Testis (tissue), 2 donors: ENCODE measurements at regions not wholly inside any gene's neighbourhood (a gene's known extent, or its start where the extent isn't known, plus 50 kb on each side); places are given as distances from the start of the nearest gene placed in this dataset.

Experiments used
- DNase-seq: peaks from one replicate; pipeline ENCODE4 v3.0.0-alpha.2; 2019
- H3K27ac ChIP-seq, 2 donors: fragments of 200-600 bp; sonication (generic); one replicate each; pipeline ENCODE4 v1.5.1; 2019
- H3K27me3 ChIP-seq: fragments of 200-600 bp; sonication (generic); one replicate; pipeline ENCODE4 v1.5.1; 2019
- H3K36me3 ChIP-seq: fragments of 200-600 bp; sonication (generic); one replicate; pipeline ENCODE4 v1.5.1; 2017; ENCODE audit warnings: low read depth; ENCODE audit errors: missing control alignments
- H3K4me1 ChIP-seq: fragments of 200-600 bp; sonication (generic); one replicate; pipeline ENCODE4 v1.5.1; 2019
- H3K4me3 ChIP-seq, 2 donors: fragments of 200-600 bp; sonication (generic); one replicate each; pipeline ENCODE4 v1.5.1; 2017 to 2019
- H3K9me3 ChIP-seq: fragments of 200-600 bp; sonication (generic); one replicate; pipeline ENCODE4 v1.5.1; 2017
- CTCF ChIP-seq, 3 experiments: fragments of 450-650 bp in 2 of 3; fragments of 200-600 bp in 1 of 3; sonication (generic) in 1 of 3; IDR thresholded peaks; one replicate each; pipeline ENCODE4 v1.5.1; 2016 to 2019; ENCODE audit warnings: antibody characterized with exemption in 3 of 3, mild to moderate bottlenecking in 2 of 3, moderate library complexity in 1 of 3
- POLR2A ChIP-seq: fragments of 450-650 bp; IDR thresholded peaks from one replicate; pipeline ENCODE4 v1.6.1; 2017; ENCODE audit warnings: antibody characterized with exemption, mild to moderate bottlenecking, moderate library complexity
- WGBS, 2 donors: methylation state at CpG; one replicate each; pipeline ENCODE4 v1.1.5; 2018; 5-methylcytosine and 5-hydroxymethylcytosine counted together
- intact Hi-C: fragments of 100-400 bp; cut with DNase I; formaldehyde crosslinking; loops from one replicate; pipeline ENCODE4 v1.15.1; 2023; ENCODE audit warnings: low total_unique reads

GRCh38 chr10:121411004-121411403, 187.2 kb downstream of the FGFR2 start:
- no peaks in the 10 kb centered on the region for H3K36me3 ChIP-seq
- no peaks in the 10 kb centered on the region for H3K4me1 ChIP-seq
- H3K9me3 ChIP-seq: no peaks in the 10 kb centered on the region
- TF ChIP-seq CTCF (IDR thresholded peaks at IDR 0.05) (no peak), POLR2A (no peak)
- whole genome bisulfite sequencing, 2 donors: 85 to 97% methylated on average over 2 of the region's 2 CpGs
- H3K27ac ChIP-seq: no peak overlapping the region
- intact Hi-C loops: no loop called here
- no peak for DNase-seq
- H3K27me3 ChIP-seq: no peaks in the 10 kb centered on the region
- no peak overlapping the region for H3K4me3 ChIP-seq

- DNase-seq: no peak
- no peaks in the 10 kb centered on the region for H3K4me1 ChIP-seq
- no peaks in the 10 kb centered on the region for H3K9me3 ChIP-seq
- 76% methylated on average over 5 of the region's 5 CpGs for WGBS, 2 donors
- TF ChIP-seq POLR2A (no peak), CTCF (IDR thresholded peaks at IDR 0.05) (no peak)
- intact Hi-C loops: no loop called here
- no peak overlapping the region for H3K4me3 ChIP-seq
- H3K36me3 ChIP-seq: no peaks in the 10 kb centered on the region
- H3K27me3 ChIP-seq: no peaks in the 10 kb centered on the region
- no peak overlapping the region for H3K27ac ChIP-seq
Observed at GRCh38 chr10:121413951-121414350, 184.3 kb downstream of the FGFR2 start.

- Histone ChIP-seq H3K36me3 (no peaks in the 10 kb centered on the region), H3K4me3 (no peak overlapping the region), H3K27me3 (no peaks in the 10 kb centered on the region), H3K9me3 (no peaks in the 10 kb centered on the region), H3K27ac (no peak overlapping the region), H3K4me1 (no peaks in the 10 kb centered on the region)
- intact Hi-C loops: no loop called here
- WGBS, 2 donors: 100% methylated on average over 1 of the region's 1 CpG
- TF ChIP-seq POLR2A: no peak
- no peak for DNase-seq
Observed at GRCh38 chr10:121414366-121415062, 183.7 kb downstream of the FGFR2 start.

- Histone ChIP-seq H3K9me3 (no peaks in the 10 kb centered on the region), H3K27me3 (no peaks in the 10 kb centered on the region), H3K4me1 (no peaks in the 10 kb centered on the region), H3K36me3 (no peaks in the 10 kb centered on the region), H3K4me3 (no peak overlapping the region), H3K27ac (no peak overlapping the region)
- TF ChIP-seq CTCF (IDR thresholded peaks at IDR 0.05): no peak
- TF ChIP-seq POLR2A: no peak
- 52 to 60% methylated on average over 1 of the region's 1 CpG for WGBS, 2 donors
- intact Hi-C loops: no loop called here
- DNase-seq: no peak
Observed at GRCh38 chr10:121415063-121415399, 183.2 kb downstream of the FGFR2 start.

- Histone ChIP-seq H3K4me1 (no peaks in the 10 kb centered on the region), H3K27ac (no peak overlapping the region), H3K4me3 (no peak overlapping the region), H3K9me3 (no peaks in the 10 kb centered on the region), H3K27me3 (no peaks in the 10 kb centered on the region), H3K36me3 (no peaks in the 10 kb centered on the region)
- intact Hi-C loops: no loop called here
- WGBS, 2 donors: 94 to 96% methylated on average over 1 of the region's 1 CpG
- DNase-seq: no peak
- TF ChIP-seq POLR2A (no peak), CTCF (IDR thresholded peaks at IDR 0.05) (no peak)
Observed at GRCh38 chr10:121416071-121416470, 182.2 kb downstream of the FGFR2 start.
